ENCODE measurements at regions not wholly inside any gene's neighbourhood (a gene's known extent, or its start where the extent isn't known, plus 50 kb on each side); places are given as distances from the start of the nearest gene placed in this dataset.

DNA sequence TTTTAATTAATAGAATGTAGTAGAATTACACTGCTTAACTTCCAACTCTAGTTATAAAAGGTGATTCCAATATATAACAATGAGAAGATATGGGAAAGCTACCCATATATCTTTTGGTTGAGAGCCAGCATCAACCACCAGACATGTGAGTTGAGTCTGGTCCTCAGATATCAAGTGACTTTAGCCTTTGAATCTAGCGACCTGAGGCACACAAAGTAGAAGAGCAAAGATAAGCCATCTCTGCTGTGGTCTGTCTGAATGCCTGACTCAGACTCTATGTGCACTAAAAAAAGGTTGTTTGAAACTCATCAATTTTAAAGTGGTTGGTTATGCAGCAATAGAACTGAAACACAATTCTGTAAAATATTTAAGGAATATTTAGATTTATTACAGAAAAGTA is 492.5 kb upstream of the SOX9 start:
- H3K36me3 ChIP-seq (ENCODE audit: control insufficient read depth in 2 of 4, insufficient read depth in 4 of 4, low read length in 3 of 4) = no peaks in the 10 kb centered on the region
- H3K14ac ChIP-seq (ENCODE audit: insufficient read length) = no peak overlapping the region
- POLR2A ChIA-PET (ENCODE audit: partially characterized antibody) = no interaction called here
- WGBS, 2 experiments (ENCODE audit: extremely low coverage in 1 of 2, insufficient coverage in 1 of 2, insufficient read length in 1 of 2, insufficient replicate concordance in 2 of 2, low coverage in 1 of 2, low lambda C conversion rate in 2 of 2, missing lambda C conversion rate in 1 of 2) = 93% methylated on average over 1 of the region's 1 CpG; no CpG with 5 or more reads in 1 of the 2 experiments
- no peak overlapping the region for H3K4me2 ChIP-seq (ENCODE audit: insufficient read depth in 1 of 2, low read depth in 2 of 2, low read length in 2 of 2)
- no peak overlapping the region for H3K18ac ChIP-seq (ENCODE audit: extremely low read depth, low read length)
- no peak overlapping the region for H2AK5ac ChIP-seq (ENCODE audit: low read depth, low read length)
- H3K27ac ChIP-seq (ENCODE audit: low read depth, low read length) = no peak overlapping the region
- no peaks in the 10 kb centered on the region for H3K27me3 ChIP-seq (replicated peaks in 1 of 4; ENCODE audit: control insufficient read depth in 3 of 4, extremely low read depth in 1 of 4, insufficient read depth in 3 of 4, low read length in 3 of 4)
- no peaks in the 10 kb centered on the region for H3K23me2 ChIP-seq (ENCODE audit: low read depth, low read length)
- H4K5ac ChIP-seq (ENCODE audit: insufficient read length, low read depth, low read length) = no peak overlapping the region
- FAIRE-seq (no peak), DNase-seq (ENCODE audit: low read depth in 1 of 2, low spot score in 2 of 2) (no peak)
- no peak overlapping the region for H3K4ac ChIP-seq (replicated peaks; ENCODE audit: insufficient read length, low read depth, low read length)
- H3K4me1 ChIP-seq (replicated peaks in 1 of 4; ENCODE audit: control insufficient read depth in 3 of 4, insufficient read depth in 4 of 4, low read length in 3 of 4) = no peaks in the 10 kb centered on the region
- no peak overlapping the region for H2BK12ac ChIP-seq (ENCODE audit: low read depth, low read length)
- no peaks in the 10 kb centered on the region for H3K79me2 ChIP-seq (ENCODE audit: control insufficient read depth in 1 of 2, insufficient read depth in 2 of 2, low read length in 2 of 2)
- no peak overlapping the region for H2BK20ac ChIP-seq (ENCODE audit: low read length)
- H3K4me3 ChIP-seq (ENCODE audit: extremely low read depth in 1 of 4, insufficient read depth in 2 of 4, low read depth in 3 of 4, low read length in 4 of 4) = no peak overlapping the region
- H2AFZ ChIP-seq (ENCODE audit: low read length) = no peak overlapping the region
- no peak overlapping the region for H2BK120ac ChIP-seq (replicated peaks; ENCODE audit: low read depth, low read length)
- no peak overlapping the region for H4K8ac ChIP-seq (ENCODE audit: extremely low read depth, insufficient read depth, low read length)
- no peaks in the 10 kb centered on the region for H3K79me1 ChIP-seq (ENCODE audit: low read depth, low read length)
- peaks cover 0 to 3% of the 10 kb centered on the region in 2 experiments; a peak in 1 of 4 replicates for H3K9me3 ChIP-seq (ENCODE audit: insufficient read depth in 2 of 2, low read depth in 1 of 2, low read length in 1 of 2)
- no peaks in the 10 kb centered on the region for H4K20me1 ChIP-seq (replicated peaks in 1 of 2; ENCODE audit: control insufficient read depth in 1 of 2, insufficient read depth in 2 of 2, low read length in 2 of 2)
- H4K91ac ChIP-seq (replicated peaks; ENCODE audit: insufficient read length, low read length) = no peak overlapping the region
- CTCF ChIA-PET (ENCODE audit: partially characterized antibody) = no interaction called here
- no peak overlapping the region for H2BK15ac ChIP-seq (ENCODE audit: low read length)
- no peak overlapping the region for H3K9ac ChIP-seq (replicated peaks in 1 of 4; ENCODE audit: extremely low read depth in 1 of 4, low read depth in 3 of 4, low read length in 3 of 4)
- no peak overlapping the region for H3K23ac ChIP-seq (ENCODE audit: insufficient read length)
- no peak overlapping the region for H2BK5ac ChIP-seq (ENCODE audit: low read depth, low read length)
- no peak overlapping the region for H3K56ac ChIP-seq (replicated peaks; ENCODE audit: insufficient read length, low read depth, low read length)
- no peak for TF ChIP-seq CHD7 (IDR thresholded peaks at IDR 0.05; ENCODE audit: insufficient replicate concordance, low read length)
